Activated CD4-positive, alpha-beta T cell treated with anti-CD3 and anti-CD28 coated beads, Interleukin-2, amount 10 ng/mL, durations not matched to agents 24 days and 14 days (primary cell): ENCODE measurements at regions not wholly inside any gene's neighbourhood (a gene's known extent, or its start where the extent isn't known, plus 50 kb on each side); places are given as distances from the start of the nearest gene placed in this dataset.
"Not testable (repeated sequence)": the region's sequence is repeated elsewhere in the genome, so short reads cannot be mapped to it uniquely, and the experiment has no call there.

Experiments
- DNase-seq: peaks from one replicate; pipeline ENCODE4 v3.0.0; 2022
- H3K27ac Mint-ChIP-seq: one replicate; pipeline ENCODE4 v1.8.0; 2022; ENCODE audit warnings: mild to moderate bottlenecking, mixed read lengths
- H3K27me3 Mint-ChIP-seq: one replicate; pipeline ENCODE4 v1.8.0; 2022; ENCODE audit warnings: mixed read lengths
- H3K36me3 Mint-ChIP-seq: one replicate; pipeline ENCODE4 v1.8.0; 2022; ENCODE audit warnings: low read depth, mild to moderate bottlenecking, mixed read lengths
- H3K4me1 Mint-ChIP-seq: one replicate; pipeline ENCODE4 v1.8.0; 2021; ENCODE audit warnings: mixed read lengths
- H3K4me3 Mint-ChIP-seq: one replicate; pipeline ENCODE4 v1.8.0; 2022; ENCODE audit warnings: mild to moderate bottlenecking, moderate library complexity, mixed read lengths
- H3K9me3 Mint-ChIP-seq: one replicate; pipeline ENCODE4 v1.8.0; 2021; ENCODE audit warnings: mixed read lengths
- intact Hi-C: fragments of 100-400 bp; cut with micrococcal nuclease; formaldehyde crosslinking; loops from one replicate; pipeline ENCODE4 v1.15.1; 2023

DNA sequence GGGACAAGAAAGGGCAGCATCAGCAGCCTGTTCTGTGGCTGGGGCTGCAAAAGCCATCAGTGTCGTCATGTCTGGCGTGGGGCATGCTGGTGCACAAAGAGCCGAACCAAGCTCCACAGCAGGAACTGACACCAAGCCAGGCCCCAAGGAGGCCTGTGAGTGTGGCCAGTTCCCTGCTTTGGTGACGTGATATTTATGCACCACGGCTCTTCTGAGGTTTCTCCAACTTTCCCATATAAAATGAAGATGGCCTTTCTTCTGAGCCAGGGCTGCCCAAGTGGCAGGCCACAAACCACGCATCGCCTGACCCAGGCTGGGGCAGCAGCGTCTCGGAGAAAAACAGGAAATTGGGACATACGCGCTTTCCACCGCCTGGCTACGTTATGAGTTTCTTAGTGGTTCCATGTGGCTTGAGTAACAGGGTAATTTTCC, 109.9 kb downstream of the RIN2 start:
- Mint-ChIP-seq H3K27me3 (no peaks in the 10 kb centered on the region), H3K36me3 (no peaks in the 10 kb centered on the region), H3K27ac (no peak overlapping the region), H3K4me1 (no peaks in the 10 kb centered on the region), H3K9me3 (no peaks in the 10 kb centered on the region), H3K4me3 (no peak overlapping the region)
- no peak for DNase-seq
- intact Hi-C loops, result no loop called here

DNA sequence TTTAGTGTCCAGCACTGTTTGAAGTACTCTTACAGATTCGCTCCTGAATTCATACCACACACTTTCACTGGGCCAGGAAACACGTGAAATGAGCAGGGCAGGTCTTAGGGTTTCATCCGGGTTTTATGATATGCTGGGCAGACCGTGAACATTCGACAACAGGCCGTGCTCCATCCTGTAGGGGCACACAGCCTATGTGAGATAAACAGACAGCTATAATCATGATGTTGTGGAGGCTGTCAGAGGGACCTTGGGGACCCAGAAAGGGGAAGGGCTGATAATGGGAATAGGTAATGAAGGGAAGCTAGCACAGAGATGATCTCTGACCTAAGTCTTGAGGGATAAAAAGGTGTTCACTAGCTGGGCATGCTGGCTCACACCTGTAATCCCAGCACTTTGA, 110.4 kb downstream of the RIN2 start:
- no peaks in the 10 kb centered on the region for H3K27me3 Mint-ChIP-seq

DNA sequence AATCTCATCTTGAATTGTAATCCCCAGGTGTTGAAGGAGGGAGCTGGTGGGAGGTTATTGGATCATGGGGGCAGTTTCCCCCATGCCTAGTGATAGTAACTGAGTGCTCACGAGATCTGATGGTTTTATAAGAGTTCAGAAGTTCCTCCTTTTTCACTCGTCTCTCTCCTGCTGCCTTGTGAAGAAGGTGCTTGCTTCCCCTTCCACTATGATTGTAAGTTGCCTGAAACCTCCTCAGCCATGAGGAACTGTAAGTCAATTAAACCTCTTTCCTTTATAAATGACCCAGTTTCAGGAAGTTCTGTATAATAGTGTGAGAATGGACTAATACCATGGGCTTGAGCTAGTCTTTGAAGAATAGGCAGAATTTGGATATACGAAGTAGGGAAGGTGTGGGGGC, 113.9 kb downstream of the RIN2 start:
- no peaks in the 10 kb centered on the region for H3K27me3 Mint-ChIP-seq
- intact Hi-C loops, result no loop called here

More for the DNA sequence above, 110.4 kb downstream of the RIN2 start:
- DNase-seq, result no peak
- H3K36me3 Mint-ChIP-seq, result no peaks in the 10 kb centered on the region
- H3K4me1 Mint-ChIP-seq, result no peaks in the 10 kb centered on the region
- no peaks in the 10 kb centered on the region for H3K9me3 Mint-ChIP-seq
- H3K4me3 Mint-ChIP-seq, result no peak overlapping the region
- no peak overlapping the region for H3K27ac Mint-ChIP-seq
- intact Hi-C loops, result no loop called here

DNA sequence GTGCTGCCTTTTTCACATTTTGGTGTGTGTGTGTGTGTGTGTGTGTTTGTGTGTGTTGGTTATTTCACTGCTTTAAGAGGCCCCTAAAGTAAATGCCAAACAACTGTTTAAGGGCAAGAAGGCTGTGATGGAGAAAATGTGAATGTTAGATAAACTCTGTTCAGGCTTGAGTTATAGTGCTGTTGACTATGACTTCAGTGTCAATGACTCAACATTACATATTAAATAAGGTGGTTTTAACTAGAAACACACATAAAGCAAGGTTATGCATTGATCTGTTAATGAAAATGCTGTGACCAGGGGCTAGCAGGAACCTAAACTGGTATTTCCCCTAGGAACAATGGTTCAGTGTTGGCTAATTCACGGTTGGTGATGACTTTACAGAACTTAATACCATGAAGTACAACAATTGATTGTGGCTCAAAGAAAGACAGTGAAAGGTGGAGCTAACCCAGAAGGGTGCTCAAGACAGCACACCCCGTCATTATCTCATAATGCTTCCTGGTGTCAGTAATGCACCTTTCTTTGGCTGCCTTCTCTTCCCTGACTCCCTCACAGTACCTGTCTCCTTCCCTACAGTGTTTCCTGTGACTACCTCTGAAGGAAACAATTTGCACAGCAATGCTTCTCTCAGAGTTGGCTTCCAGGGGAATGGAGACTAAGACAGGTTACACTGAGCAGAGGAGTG, 116.1 kb downstream of the RIN2 start:
- no peaks in the 10 kb centered on the region for H3K36me3 Mint-ChIP-seq
- no peaks in the 10 kb centered on the region for H3K27me3 Mint-ChIP-seq
- intact Hi-C loops, result no loop called here
- H3K4me1 Mint-ChIP-seq, result no peaks in the 10 kb centered on the region
- no peak overlapping the region for H3K27ac Mint-ChIP-seq
- H3K9me3 Mint-ChIP-seq, result no peaks in the 10 kb centered on the region
- no peak overlapping the region for H3K4me3 Mint-ChIP-seq
- DNase-seq, result no peak

More for the DNA sequence above, 113.9 kb downstream of the RIN2 start:
- no peaks in the 10 kb centered on the region for H3K9me3 Mint-ChIP-seq
- H3K4me3 Mint-ChIP-seq, result no peak overlapping the region
- no peak for DNase-seq
- H3K27ac Mint-ChIP-seq, result no peak overlapping the region
- H3K36me3 Mint-ChIP-seq, result no peaks in the 10 kb centered on the region
- H3K4me1 Mint-ChIP-seq, result no peaks in the 10 kb centered on the region

DNA sequence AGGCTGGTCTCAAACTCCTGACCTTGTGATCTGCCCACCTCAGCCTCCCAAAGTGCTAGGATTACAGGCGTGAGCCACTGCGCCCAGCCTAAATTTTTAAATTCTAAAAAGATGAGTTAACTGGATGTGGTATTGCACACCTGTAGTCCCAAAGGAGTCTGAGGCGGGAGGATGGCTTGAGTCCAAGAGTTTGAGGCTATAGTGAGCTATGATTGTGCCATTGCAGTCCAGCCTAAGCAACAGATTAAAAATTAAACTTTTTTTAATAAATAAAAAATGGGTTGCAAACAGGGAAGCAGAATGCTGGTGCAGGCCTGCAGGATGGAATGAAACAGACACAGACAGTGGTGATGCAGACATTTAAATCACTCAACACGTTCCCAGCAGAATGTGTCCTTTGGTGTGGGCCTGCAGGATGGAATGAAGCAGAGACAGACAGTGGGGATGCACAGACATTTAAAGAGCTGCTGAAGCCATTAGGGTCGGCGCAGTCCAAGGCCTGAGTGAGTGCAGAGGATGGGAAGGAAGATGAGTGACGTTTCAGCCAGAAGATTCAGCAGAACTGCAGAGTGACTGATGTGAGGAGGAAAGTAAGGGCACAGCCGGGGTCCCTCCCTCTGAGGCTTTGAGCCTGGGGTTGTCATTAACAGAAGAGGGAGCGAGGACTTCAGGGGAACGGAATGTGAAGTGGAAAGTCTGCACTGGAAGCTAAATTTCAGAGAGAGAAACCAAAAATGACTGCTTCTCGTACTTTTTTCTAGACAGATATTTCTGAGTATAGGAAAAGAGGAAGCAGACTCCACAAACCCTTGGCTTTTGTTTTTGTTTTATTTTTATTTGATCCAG, 117.5 kb downstream of the RIN2 start:
- Mint-ChIP-seq H3K9me3 (no peaks in the 10 kb centered on the region), H3K27ac (no peak overlapping the region), H3K4me1 (no peaks in the 10 kb centered on the region), H3K4me3 (no peak overlapping the region), H3K36me3 (no peaks in the 10 kb centered on the region), H3K27me3 (no peaks in the 10 kb centered on the region)
- DNase-seq, result no peak
- intact Hi-C loops, result no loop called here

DNA sequence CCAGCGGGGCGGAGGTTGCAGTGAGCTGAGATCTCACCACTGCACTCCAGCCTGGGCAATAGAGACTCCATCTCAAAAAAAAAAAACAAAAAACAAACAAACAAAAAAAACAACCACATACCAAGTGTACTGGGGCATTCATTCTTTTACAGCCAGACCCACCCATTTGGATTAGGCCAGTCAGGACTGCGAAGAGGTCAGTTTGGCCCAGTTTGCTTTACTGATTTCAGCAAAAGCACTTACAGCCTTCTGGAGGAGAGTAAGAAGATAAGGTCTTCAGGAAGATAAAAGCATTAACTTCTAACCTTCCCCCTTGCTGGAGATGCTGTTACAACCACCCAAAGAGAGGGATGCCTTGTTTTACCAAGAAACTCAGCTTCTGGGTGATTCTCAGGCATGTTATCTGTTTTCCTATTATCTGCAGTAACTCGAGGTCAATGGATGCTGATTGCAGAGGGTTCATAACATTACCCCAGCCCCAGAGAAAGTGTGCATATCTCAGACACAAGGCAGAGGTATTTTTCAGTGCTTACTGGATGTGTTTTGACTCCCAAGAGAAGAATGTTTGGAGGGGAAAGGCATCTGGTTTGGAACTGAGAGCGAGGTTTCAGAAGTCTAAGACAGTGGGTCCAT, 118.9 kb downstream of the RIN2 start:
- DNase-seq, result no peak
- Mint-ChIP-seq H3K4me3 (no peak overlapping the region), H3K9me3 (no peaks in the 10 kb centered on the region), H3K36me3 (no peaks in the 10 kb centered on the region), H3K27ac (no peak overlapping the region), H3K4me1 (no peaks in the 10 kb centered on the region), H3K27me3 (no peaks in the 10 kb centered on the region)
- intact Hi-C loops, result no loop called here

DNA sequence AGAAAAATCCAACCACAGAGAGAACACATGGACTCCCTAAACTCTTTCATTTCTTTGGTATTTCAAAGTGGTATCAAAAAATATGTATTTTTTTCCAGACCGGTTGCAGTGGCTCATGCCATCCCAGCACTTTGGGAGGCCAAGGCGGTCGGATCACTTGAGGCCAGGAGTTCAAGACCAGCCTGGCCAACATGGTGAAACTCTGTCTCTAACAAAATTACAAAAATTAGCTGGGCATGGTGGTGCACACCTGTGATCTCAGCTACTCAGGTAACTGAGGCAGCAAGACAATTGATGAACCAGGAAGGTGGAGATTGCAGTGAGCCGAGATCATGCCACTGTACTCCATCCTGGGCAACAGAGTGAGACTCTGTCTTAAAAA, 121.8 kb downstream of the RIN2 start:
- H3K4me1 Mint-ChIP-seq, intact Hi-C loops, H3K36me3 Mint-ChIP-seq, H3K9me3 Mint-ChIP-seq, H3K4me3 Mint-ChIP-seq, H3K27me3 Mint-ChIP-seq, H3K27ac Mint-ChIP-seq, DNase-seq: not testable (repeated sequence)

DNA sequence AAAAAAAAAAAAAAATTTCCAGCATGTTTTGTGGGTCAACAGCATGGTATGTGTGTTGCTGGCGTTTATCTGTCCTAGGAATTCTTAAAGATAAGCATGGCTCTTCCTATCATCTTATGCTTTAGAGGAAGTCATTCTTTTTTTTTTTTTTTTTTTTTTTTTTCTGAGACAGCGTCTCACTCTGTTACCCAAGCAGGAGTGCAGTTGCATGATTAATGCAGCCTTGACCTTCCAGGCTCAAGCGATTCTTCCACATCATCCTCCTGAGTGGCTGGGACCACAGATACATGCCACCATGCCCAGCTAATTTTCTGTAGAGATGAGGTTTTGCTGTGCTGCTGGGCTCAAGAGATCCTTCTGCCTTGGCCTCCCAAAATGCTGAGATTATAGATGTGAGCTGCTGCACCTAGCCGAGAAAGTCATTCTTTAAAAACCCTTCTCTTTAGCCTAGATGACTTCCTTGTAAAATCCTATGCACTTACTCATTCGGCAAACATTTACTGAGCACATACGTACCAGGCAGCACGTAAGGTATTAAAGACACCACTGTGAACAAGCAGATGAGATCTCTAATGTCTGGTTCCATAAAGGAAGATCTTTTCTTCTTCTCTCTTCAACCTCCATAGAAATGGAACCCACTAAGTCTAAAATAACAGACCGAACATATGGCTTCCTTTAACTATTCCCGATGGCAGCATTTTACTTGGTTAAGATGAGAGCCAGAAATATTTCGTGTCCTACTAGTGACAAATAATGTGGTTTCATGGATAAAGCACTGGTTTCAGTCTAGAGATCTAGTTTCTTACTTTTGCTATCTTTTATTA, 122.4 kb downstream of the RIN2 start:
- no peaks in the 10 kb centered on the region for H3K9me3 Mint-ChIP-seq
- H3K4me1 Mint-ChIP-seq, result no peaks in the 10 kb centered on the region
- no peak for DNase-seq
- no peaks in the 10 kb centered on the region for H3K27me3 Mint-ChIP-seq
- intact Hi-C loops, result no loop called here
- no peaks in the 10 kb centered on the region for H3K36me3 Mint-ChIP-seq
- H3K4me3 Mint-ChIP-seq, result no peak overlapping the region
- no peak overlapping the region for H3K27ac Mint-ChIP-seq

DNA sequence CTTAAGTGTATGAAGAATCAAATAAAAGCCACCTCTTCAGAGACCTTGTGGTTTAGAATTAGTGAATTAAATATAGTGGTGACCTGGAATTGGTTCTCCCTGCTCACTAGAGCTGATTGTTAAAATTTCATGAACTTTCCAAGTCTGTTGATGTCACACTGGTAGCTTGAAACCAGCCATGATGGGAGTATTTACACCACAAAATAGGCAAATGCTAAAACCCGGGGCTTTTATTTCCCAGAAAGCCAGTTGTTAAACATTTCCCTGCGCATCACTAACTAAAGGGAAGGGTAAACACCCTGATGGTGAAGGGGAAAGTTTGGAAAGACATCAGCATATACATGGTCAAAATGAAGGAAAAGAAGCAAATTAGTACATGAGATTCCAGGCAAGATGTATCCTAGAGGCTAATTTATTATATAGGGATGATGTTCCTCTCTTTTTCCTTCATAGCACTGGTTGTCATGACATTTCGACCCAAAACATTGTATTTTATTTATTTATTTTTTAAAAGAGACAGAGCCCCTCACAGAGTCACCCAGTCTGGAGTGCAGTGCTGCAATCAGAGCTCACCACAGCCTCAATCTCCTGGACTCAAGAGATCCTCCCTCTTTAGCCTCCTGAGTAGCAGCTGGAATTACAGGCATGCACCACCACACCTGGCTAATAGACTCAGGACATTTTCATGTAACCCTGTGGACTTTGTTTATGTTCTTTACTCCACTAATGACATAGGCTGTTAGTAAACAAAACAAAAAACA, 123.2 kb downstream of the RIN2 start:
- H3K9me3 Mint-ChIP-seq, result no peaks in the 10 kb centered on the region
- no peak overlapping the region for H3K4me3 Mint-ChIP-seq
- H3K36me3 Mint-ChIP-seq, result no peaks in the 10 kb centered on the region
- DNase-seq, result no peak
- no peaks in the 10 kb centered on the region for H3K27me3 Mint-ChIP-seq
- H3K4me1 Mint-ChIP-seq, result no peaks in the 10 kb centered on the region
- no peak overlapping the region for H3K27ac Mint-ChIP-seq
- intact Hi-C loops, result no loop called here

DNA sequence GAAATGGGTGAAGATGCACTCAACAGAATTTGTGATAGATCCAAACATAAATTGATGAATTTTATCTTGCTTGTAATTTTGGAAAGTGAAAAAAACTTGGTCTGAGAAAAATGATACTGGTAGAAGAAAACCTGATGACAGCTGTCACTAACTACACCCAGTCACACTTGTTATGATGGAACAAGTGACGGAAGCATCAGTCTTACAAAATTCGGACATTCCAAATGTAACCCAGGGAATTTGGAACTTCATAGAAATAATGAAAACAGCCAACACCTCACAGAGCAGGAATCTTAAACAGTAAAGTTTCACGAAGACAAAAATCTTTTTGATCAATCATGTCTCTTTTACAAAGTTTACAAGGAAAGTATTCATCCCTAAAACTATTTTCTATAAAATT, 123.9 kb downstream of the RIN2 start:
- Mint-ChIP-seq H3K4me3 (no peak overlapping the region), H3K9me3 (no peaks in the 10 kb centered on the region), H3K36me3 (no peaks in the 10 kb centered on the region), H3K27me3 (peaks cover 2% of the 10 kb centered on the region), H3K27ac (no peak overlapping the region), H3K4me1 (no peaks in the 10 kb centered on the region)
- no peak for DNase-seq
- intact Hi-C loops, result no loop called here

DNA sequence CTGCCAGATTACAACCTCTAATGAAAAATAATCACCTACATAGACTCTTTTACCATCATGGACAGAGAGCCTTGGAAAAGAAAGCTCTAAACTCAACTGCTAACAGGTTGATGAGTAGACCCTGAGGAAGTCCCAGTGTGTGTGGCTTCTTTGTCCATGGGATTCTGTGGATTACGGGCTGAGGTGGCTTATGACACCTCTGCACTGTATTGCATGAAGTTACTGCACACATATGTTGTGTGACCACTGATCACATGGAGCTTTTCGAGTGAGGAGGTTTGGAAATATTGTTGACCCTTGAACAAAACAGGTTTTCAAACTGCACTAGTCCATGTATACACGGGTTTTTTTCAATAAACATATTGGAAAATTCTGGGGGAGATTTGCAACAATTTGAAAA, 124.4 kb downstream of the RIN2 start:
- H3K36me3 Mint-ChIP-seq, result no peaks in the 10 kb centered on the region

DNA sequence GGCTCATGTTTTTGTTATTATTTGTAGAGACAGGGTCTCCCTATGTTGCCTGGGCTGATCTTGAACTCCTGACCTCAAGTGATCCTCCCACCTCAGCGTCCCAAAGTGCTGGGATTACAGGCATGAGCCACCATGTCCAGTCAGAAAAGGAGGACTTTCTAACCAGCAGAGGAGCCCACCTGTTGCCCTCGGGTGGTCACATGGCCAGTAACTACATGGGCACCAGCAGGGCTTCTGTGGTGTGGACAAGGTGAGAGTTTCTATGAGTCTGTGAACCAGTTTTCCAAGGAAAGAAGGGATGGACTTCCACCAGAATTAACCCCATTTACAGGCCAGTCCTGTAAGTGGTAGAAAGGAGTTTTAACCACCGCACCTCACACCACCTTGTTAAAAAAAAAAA, 125.4 kb downstream of the RIN2 start:
- H3K27ac Mint-ChIP-seq, result no peak overlapping the region
- intact Hi-C loops, result no loop called here

More for the DNA sequence above, 124.4 kb downstream of the RIN2 start:
- Mint-ChIP-seq H3K9me3 (no peaks in the 10 kb centered on the region), H3K4me3 (no peak overlapping the region), H3K4me1 (no peaks in the 10 kb centered on the region), H3K27me3 (peaks cover 2% of the 10 kb centered on the region), H3K27ac (no peak overlapping the region)
- no peak for DNase-seq
- intact Hi-C loops, result no loop called here

DNA sequence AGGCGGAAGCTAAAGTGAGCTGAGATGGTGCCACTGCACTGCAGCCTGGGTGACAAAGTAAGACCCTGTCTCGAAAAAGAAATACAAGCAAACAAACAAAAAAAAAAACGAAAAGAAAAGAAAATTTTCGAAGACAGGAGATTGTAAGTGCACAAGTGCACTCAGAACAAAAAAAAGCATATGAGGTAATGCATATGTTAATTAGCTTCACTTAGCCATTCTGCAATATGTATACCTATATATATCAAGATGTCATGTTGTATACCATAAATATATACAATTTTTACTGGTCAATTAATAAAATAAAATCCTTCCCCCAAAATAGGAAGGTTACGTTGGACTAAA, 127.5 kb downstream of the RIN2 start:
- Mint-ChIP-seq H3K9me3 (no peaks in the 10 kb centered on the region), H3K4me1 (no peaks in the 10 kb centered on the region), H3K36me3 (no peaks in the 10 kb centered on the region), H3K4me3 (no peak overlapping the region), H3K27me3 (peaks cover 12% of the 10 kb centered on the region), H3K27ac (no peak overlapping the region)
- intact Hi-C loops, result no loop called here
- no peak for DNase-seq

More for the DNA sequence above, 125.4 kb downstream of the RIN2 start:
- no peak overlapping the region for H3K4me3 Mint-ChIP-seq
- no peaks in the 10 kb centered on the region for H3K36me3 Mint-ChIP-seq
- no peaks in the 10 kb centered on the region for H3K9me3 Mint-ChIP-seq
- H3K27me3 Mint-ChIP-seq, result peaks cover 2% of the 10 kb centered on the region
- DNase-seq, result no peak
- H3K4me1 Mint-ChIP-seq, result no peaks in the 10 kb centered on the region
